DMS53 treated with DMSO at 0.1 percent for 48 hours (cell line): ENCODE measurements at regions not wholly inside any gene's neighbourhood (a gene's known extent, or its start where the extent isn't known, plus 50 kb on each side); places are given as distances from the start of the nearest gene placed in this dataset.

ENCODE experiments used
- DNase-seq: peaks from one replicate; lab custom pipeline; 2025; ENCODE audit not compliant: unreplicated experiment; lab: John Stamatoyannopoulos, UW

- DNase-seq: no peak
Observed at GRCh38 chr4:126087101-126087500, 772.3 kb downstream of the FAT4 start.

GRCh38 chr4:126097155-126097799 lies 782.5 kb downstream of the FAT4 start:
- DNase-seq: peak; percentile 55

- DNase-seq: peak; percentile 0
Observed at GRCh38 chr4:126106658-126107057, 791.9 kb downstream of the FAT4 start.

- DNase-seq: no peak
Observed at GRCh38 chr4:126109836-126110235, 795.1 kb downstream of the FAT4 start.

DNA sequence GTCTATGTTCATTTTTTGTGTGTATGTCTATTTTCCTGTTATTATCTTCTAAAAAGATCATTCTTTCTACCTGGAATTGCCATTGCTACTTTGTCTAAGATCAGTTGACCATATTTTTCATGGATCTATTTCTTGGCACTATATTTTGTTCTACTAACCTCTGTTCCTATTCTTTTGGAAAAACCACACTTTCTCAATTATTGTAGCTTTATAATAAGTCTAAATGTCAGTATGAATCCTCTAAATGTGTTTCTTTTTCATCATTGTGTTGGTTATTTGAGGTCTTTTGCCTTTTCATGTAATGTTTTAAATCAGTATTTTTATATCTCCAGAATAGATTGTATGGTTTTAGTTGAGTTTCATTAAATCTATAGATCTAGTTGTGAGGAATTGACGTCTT lies 798.3 kb downstream of the FAT4 start:
- DNase-seq: no peak

DNA sequence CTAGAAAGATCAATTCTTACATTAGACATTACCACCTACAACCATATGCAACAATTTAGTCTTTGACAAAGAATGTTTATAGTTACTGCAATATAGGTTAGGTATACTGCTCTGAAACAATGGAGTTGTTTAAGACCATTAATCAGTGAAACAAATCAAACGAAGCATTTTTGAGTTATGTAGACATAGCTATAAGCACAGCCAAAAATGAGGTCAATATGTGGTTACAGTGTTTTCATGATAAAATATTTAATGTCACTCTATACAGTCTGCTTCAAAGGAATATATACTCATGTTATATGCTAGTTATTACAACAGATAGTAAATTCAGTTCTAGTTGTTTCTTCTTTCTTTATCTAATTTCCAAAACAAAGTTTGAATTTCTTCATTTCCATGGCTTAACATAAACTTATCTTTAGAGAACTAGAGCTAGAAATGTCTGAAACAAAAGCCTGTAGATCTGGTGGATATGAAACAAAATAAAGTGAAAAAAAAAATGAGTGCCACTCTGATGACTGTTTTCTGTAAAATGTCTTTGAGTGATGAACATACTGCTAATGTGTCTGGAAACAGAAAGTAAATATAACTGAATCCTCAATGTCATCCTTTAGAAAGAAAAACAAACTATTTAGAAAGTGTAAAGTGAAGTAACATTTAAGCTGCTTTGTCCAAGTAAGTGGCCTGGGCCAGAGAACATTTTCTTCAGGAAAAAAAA lies 809.0 kb downstream of the FAT4 start:
- no peak for DNase-seq

DNA sequence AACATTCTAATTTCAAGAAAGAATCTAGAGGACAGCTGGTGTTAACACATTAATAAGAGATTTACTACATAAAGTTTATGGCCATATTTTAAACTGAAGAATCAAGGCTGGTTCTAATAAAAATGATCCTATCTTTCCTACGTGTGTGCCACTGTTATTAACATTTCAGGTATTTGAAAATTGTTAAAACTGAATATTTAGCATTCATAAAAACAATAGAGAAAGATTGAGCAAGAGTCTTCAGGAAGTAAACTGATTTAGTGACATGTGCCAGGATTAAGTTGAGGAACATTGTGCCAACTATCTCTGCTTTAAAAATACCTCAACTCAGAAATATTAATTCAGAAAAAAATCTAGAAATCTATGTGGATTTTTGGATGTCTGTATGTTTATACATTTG lies 810.1 kb downstream of the FAT4 start:
- no peak for DNase-seq

DNA sequence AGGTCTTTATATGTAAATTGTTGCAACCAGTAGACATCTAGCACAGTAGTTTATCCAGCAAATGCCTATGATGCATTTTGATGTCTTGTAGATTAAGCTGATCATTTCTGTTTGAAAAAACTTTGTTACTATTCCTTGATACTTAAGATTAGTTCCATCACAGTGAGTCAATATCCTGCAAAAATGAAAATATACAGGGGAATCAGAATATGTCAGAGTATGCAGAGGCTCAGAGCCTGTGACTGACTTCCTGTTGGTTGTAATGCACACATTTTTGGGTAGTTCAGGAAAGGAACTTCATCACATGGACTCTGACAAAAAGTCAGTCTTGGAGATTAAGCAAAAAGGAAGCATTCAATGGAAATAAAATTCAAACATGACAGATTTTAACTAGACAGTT lies 815.5 kb downstream of the FAT4 start:
- no peak for DNase-seq

DNA sequence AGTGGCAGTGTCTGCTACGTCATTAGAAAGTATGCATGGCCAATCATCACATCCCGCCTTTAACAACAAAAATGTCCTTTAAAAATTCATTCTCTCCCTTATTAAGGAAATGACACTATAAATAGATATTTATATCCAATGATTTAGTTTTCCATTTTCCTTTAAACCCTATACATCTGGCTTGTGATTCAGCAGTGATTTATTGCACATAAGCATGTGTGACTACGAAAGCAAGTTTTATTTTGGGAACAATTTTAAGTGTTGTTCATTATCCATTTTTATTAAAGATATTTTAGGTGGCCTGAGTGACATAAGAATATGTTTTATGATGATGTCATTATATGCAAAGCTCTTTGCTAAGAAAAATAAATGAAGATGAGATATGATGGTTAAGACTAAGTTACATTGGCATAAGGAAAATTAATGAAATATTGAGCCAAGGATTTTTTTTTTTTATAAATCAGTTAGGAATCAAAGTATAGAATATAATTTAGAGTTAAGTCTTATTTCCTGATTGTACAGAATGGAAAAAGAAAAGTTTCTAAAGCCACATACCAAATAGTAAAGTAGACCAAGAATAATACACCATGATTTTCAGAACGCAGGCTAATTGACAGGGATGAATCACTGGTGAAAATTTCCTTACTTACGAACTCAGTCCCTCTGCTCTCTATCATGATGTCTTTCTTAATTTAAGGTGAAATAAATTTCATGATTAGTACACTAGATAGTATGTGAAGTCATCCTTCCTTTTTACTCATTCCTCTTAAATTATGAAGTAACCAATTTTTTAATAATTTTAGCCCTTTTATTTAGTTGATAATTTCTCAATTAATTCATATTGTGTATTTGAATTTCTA lies 822.4 kb downstream of the FAT4 start:
- no peak for DNase-seq

DNA sequence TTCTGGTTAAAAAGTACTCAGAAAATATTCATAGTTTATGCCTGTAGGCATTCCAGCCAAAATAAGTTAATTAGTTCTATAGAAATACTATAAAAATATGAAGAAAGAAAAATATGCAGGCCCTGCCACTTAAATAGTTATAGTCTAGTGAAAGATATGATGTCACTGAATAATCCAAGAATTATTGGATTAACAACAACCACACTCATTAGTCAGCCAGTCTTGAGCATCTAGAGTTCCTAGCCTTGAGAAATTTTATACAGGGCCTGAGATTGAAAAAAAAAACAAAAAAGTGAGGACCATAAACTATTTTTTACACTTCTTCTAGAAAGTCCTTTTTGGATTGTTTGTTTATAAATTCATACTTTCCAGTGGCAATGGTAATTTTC lies 823.0 kb downstream of the FAT4 start:
- no peak for DNase-seq

DNA sequence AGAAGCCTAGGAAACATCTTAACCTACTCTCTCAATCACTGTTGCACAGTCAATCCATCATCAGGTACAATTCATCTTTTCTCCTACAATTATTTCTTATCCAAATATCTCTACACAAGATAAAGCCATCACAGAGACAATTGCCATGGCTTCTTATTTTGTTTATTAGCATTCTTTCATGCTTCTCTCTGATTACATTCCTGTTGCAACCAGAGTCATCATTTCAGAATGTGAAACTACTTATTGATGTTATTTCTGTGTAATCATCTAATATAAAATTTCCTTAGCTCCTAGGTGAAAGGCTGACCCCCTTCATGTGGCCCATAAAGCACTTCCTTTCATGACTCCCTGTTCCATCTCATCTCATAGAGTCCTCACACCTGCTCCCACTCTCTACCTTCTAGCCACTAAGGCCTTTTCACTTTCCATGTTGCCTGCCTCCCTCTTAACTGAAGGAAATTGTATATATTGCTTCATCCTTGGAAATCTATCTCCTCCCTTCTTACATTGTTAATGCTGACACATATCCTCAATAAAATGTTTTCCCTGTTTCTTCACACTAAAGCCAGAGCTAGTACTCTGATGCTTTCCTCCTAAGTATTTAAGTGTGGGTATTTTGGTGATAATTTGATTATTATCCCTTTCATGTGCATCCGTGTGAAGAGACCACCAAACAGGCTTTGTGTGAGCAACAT lies 829.9 kb downstream of the FAT4 start:
- DNase-seq: no peak

GRCh38 chr4:126168484-126168883 lies 853.7 kb downstream of the FAT4 start:
- DNase-seq: no peak

DNA sequence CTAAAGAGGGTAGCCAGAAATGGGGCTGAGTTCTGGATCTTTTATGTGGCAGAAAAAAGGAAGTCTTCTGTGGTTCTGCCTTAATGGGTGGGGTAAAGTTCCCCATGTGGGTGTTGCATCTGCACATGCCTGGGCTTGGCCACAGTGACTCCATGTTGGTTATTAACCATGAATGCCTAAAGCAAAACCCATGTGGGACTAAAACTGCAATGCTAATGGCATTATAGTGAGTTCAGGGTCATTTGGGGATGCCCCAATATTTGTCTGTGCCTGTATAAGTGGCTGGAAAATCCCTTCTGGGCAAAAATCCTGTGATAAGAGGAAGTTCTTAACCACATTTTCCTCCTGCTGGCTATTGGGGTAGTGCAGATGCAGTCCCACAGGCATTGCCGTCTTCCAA lies 857.4 kb downstream of the FAT4 start:
- no peak for DNase-seq

DNA sequence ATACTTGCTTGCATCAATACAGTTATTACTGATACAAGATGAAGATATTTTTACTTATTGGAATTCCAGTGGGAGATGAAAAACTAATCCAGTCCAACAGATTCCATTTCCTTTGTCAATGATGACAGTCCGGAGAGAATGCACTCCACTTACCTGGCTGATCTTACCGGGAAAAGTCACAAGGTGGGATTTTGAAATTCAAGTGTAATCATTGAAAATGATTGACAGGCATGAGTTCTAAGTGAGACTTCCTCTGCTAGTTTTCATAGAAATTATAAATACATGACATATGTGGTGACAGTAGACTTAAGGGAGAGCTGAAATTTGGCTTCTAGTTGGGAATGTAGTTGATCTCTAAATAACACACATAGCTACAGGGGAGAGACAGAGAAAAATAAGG lies 859.9 kb downstream of the FAT4 start:
- DNase-seq: no peak

GRCh38 chr4:126180642-126181041 lies 865.9 kb downstream of the FAT4 start:
- DNase-seq: no peak

DNA sequence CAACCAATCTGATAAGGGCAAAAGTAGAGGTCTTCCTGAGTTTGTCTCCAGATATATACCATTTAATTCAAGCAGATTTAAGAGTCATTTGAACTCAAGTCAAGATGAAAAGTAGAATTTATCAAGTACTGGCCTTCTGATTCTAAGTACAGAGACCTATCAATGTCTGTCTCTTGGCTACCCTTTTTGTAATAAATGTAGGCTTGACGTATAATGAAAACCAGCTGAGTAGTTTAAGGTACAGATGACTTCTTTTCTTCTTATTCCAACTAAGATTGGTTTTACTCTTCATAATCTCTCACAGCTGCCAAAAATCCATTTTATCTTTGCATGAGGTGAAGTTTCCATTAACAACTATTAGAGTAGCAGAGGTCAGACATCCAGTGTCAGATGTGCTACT lies 867.6 kb downstream of the FAT4 start:
- DNase-seq: no peak

DNA sequence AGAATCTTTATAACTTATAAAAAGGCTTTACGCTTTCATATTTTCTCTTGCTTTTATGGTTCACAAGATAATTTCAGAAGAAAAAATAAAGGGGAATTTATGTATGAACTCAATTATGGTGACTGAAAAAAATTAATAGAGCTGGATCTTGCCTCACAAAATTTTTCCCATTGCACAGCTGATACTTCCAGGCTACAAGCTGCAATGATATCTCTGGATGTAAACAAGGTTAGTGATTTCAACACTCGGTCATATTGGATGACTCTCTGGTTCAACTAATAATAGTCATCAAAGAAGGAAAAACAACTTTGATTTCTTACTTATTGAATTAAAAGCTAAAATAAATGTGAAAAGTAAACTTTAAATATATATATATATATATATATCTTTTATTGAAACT lies 868.0 kb downstream of the FAT4 start:
- no peak for DNase-seq

GRCh38 chr4:126183206-126183605 lies 868.5 kb downstream of the FAT4 start:
- DNase-seq: no peak

GRCh38 chr4:126191536-126191935 lies 876.8 kb downstream of the FAT4 start:
- DNase-seq: no peak

DNA sequence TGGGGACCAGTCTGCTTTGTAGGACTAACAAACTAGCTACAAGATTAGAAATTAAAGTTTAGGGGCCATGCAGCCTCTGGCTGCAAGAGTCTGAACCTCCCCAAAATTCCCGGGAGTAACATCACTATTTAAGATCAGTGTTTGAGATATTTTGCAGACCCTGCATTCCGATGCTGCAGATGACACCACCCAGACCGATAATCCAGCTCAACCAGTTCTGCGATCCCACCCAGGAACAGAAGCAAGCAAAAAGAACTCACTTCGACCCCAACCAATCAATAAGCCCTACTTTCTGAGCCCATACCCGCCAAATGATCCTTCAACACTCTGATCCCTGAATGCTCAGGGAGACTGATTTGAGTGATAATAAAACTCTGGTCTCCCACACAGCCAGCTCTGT lies 877.8 kb downstream of the FAT4 start:
- no peak for DNase-seq
